Sigmoid colon (tissue), 6 donors: ENCODE measurements at regions not wholly inside any gene's neighbourhood (a gene's known extent, or its start where the extent isn't known, plus 50 kb on each side); places are given as distances from the start of the nearest gene placed in this dataset.

ENCODE experiments used
- DNase-seq: peaks from one replicate; pipeline ENCODE4 v3.0.0-alpha.2; 2019
- H3K27ac ChIP-seq, 4 donors: fragments of 200-600 bp; sonication (generic); one replicate each; pipeline ENCODE4 v1.5.1; 2016 to 2019; ENCODE audit warnings: mild to moderate bottlenecking in 1 of 4
- H3K27me3 ChIP-seq, 3 donors: fragments of 200-600 bp; sonication (generic); one replicate each; pipeline ENCODE4 v1.5.1; 2019; ENCODE audit warnings: mild to moderate bottlenecking in 1 of 3
- H3K36me3 ChIP-seq, 4 donors: fragments of 200-600 bp; sonication (generic); one replicate each; pipeline ENCODE4 v1.5.1; 2016 to 2019
- H3K4me1 ChIP-seq, 4 donors: fragments of 200-600 bp; sonication (generic); one replicate each; pipeline ENCODE4 v1.5.1; 2017 to 2019
- H3K4me3 ChIP-seq, 4 donors: fragments of 200-600 bp; sonication (generic); one replicate each; pipeline ENCODE4 v1.5.1; 2017 to 2019; ENCODE audit warnings: mild to moderate bottlenecking in 2 of 4, moderate library complexity in 1 of 4
- H3K9me3 ChIP-seq, 4 donors: fragments of 200-600 bp in 3 of 4; sonication (generic) in 3 of 4; one replicate each; pipeline versions ENCODE4 v1.5.1 to v1.6.1; 2013 to 2019
- CTCF ChIP-seq, 4 experiments: fragments of 450-650 bp in 3 of 4; fragments of 200-600 bp in 1 of 4; IDR thresholded peaks; one replicate each; pipeline ENCODE4 v1.5.1; 2016 to 2019; ENCODE audit warnings: antibody characterized with exemption in 4 of 4, mild to moderate bottlenecking in 3 of 4, moderate library complexity in 2 of 4
- EP300 ChIP-seq, 4 donors: sonication (generic); formaldehyde crosslinking; IDR thresholded peaks; one replicate each; pipeline ENCODE4 v1.6.1; 2017; ENCODE audit warnings: antibody characterized with exemption in 4 of 4
- POLR2A ChIP-seq, 2 donors: fragments of 450-650 bp; IDR thresholded peaks; one replicate each; pipeline ENCODE4 v1.6.1; 2016; ENCODE audit warnings: antibody characterized with exemption in 2 of 2, mild to moderate bottlenecking in 2 of 2, moderate library complexity in 2 of 2
- POLR2AphosphoS5 ChIP-seq, 4 donors: sonication (generic); formaldehyde crosslinking; IDR thresholded peaks; one replicate each; pipeline ENCODE4 v1.6.1; 2017; ENCODE audit warnings: antibody characterized with exemption in 4 of 4
- WGBS, 2 donors: extraction: QIAGEN DNeasy Blood & Tissue Kit; methylation state at CpG; one replicate each; pipeline ENCODE4 v1.1.7; 2013; 5-methylcytosine and 5-hydroxymethylcytosine counted together
- intact Hi-C: fragments of 100-400 bp; cut with DNase I; formaldehyde crosslinking; loops from one replicate; pipeline ENCODE4 v1.15.1; 2023
- donor health status: healthy with polysubstance abuse.
- donor health status: healthy.

- Histone ChIP-seq H3K9me3 (no peaks in the 10 kb centered on the region), H3K27me3 (no peaks in the 10 kb centered on the region), H3K4me3 (no peak overlapping the region), H3K4me1 (peaks cover 0 to 18% (median 13%) of the 10 kb centered on the region in 4 donors), H3K36me3 (no peaks in the 10 kb centered on the region), H3K27ac (no peak overlapping the region)
- WGBS, 2 donors, result 90% methylated on average over 3 of the region's 3 CpGs
- TF ChIP-seq CTCF (IDR thresholded peaks at IDR 0.05) (no peak), POLR2AphosphoS5 (IDR thresholded peaks at IDR 0.05) (no peak), EP300 (IDR thresholded peaks at IDR 0.05) (no peak), POLR2A (IDR thresholded peaks at IDR 0.05) (no peak)
- no peak for DNase-seq
- intact Hi-C loops, result no loop called here
Measured at GRCh38 chr17:69732272-69732918, 317.9 kb downstream of the MAP2K6 start.

GRCh38 chr17:69733171-69734012, 318.9 kb downstream of the MAP2K6 start:
- WGBS, 2 donors, result 41 to 67% methylated on average over 3 of the region's 3 CpGs
- no peak for DNase-seq
- TF ChIP-seq POLR2AphosphoS5 (IDR thresholded peaks at IDR 0.05) (no peak), EP300 (IDR thresholded peaks at IDR 0.05) (no peak), POLR2A (IDR thresholded peaks at IDR 0.05) (no peak), CTCF (IDR thresholded peaks at IDR 0.05) (no peak)
- H3K4me1 ChIP-seq, result peaks cover 0 to 18% (median 13%) of the 10 kb centered on the region in 4 donors
- peak overlapping the region in 2 of 4 donors; percentile 8 to 49 for H3K27ac ChIP-seq
- H3K9me3 ChIP-seq, result no peaks in the 10 kb centered on the region
- H3K36me3 ChIP-seq, result no peaks in the 10 kb centered on the region
- intact Hi-C loops, result no loop called here
- H3K27me3 ChIP-seq, result no peaks in the 10 kb centered on the region
- no peak overlapping the region for H3K4me3 ChIP-seq

GRCh38 chr17:69734656-69735055, 320.2 kb downstream of the MAP2K6 start:
- no peaks in the 10 kb centered on the region for H3K27me3 ChIP-seq
- intact Hi-C loops, result no loop called here
- no peak overlapping the region for H3K4me3 ChIP-seq
- no peak for DNase-seq
- peaks cover 0 to 18% (median 13%) of the 10 kb centered on the region in 4 donors for H3K4me1 ChIP-seq
- H3K36me3 ChIP-seq, result no peaks in the 10 kb centered on the region
- no peak overlapping the region for H3K27ac ChIP-seq
- TF ChIP-seq EP300 (IDR thresholded peaks at IDR 0.05) (no peak), POLR2AphosphoS5 (IDR thresholded peaks at IDR 0.05) (no peak), CTCF (IDR thresholded peaks at IDR 0.05) (no peak), POLR2A (IDR thresholded peaks at IDR 0.05) (no peak)
- 94 to 95% methylated on average over 1 of the region's 1 CpG for WGBS, 2 donors
- no peaks in the 10 kb centered on the region for H3K9me3 ChIP-seq

GRCh38 chr17:69735285-69735684, 320.8 kb downstream of the MAP2K6 start:
- Histone ChIP-seq H3K4me3 (no peak overlapping the region), H3K4me1 (peaks cover 0 to 18% (median 13%) of the 10 kb centered on the region in 4 donors), H3K27me3 (no peaks in the 10 kb centered on the region), H3K9me3 (no peaks in the 10 kb centered on the region), H3K36me3 (no peaks in the 10 kb centered on the region), H3K27ac (no peak overlapping the region)
- WGBS, 2 donors, result 87 to 89% methylated on average over 2 of the region's 2 CpGs
- no peak for DNase-seq
- TF ChIP-seq EP300 (IDR thresholded peaks at IDR 0.05) (no peak), POLR2AphosphoS5 (IDR thresholded peaks at IDR 0.05) (no peak), POLR2A (IDR thresholded peaks at IDR 0.05) (no peak), CTCF (IDR thresholded peaks at IDR 0.05) (no peak)
- intact Hi-C loops, result no loop called here
